Keratinocyte (primary cell): ENCODE measurements at regions not wholly inside any gene's neighbourhood (a gene's known extent, or its start where the extent isn't known, plus 50 kb on each side); places are given as distances from the start of the nearest gene placed in this dataset.

Source experiments
- DNase-seq: peaks from one replicate; pipeline ENCODE4 v3.0.0-alpha.2; 2011; ENCODE audit warnings: low read depth, missing footprints, low spot score
- FAIRE-seq: peaks from 2 replicates; lab custom pipeline; 2011; peaks lifted over from hg19 to GRCh38; lab: Jason Lieb, UNC
- H2AFZ ChIP-seq: 2 replicates; pipeline ENCODE4 v1.6.0; 2012; ENCODE audit warnings: low read length, control low read depth, inconsistent platforms; ENCODE audit not compliant: control insufficient read depth
- H3K27ac ChIP-seq: 2 replicates; pipeline ENCODE4 v1.5.1; 2011; ENCODE audit warnings: low read length; ENCODE audit not compliant: control insufficient read depth, insufficient read depth
- H3K27me3 ChIP-seq: 3 replicates; pipeline ENCODE4 v1.6.0; 2011; ENCODE audit warnings: low read length; ENCODE audit not compliant: control insufficient read depth, insufficient read depth; ENCODE audit errors: extremely low read depth
- H3K36me3 ChIP-seq, 2 experiments: 2 replicates in 1 of 2; 3 replicates in 1 of 2; pipeline ENCODE4 v1.5.1; 2011; ENCODE audit warnings: low read length in 2 of 2, mild to moderate bottlenecking in 1 of 2; ENCODE audit not compliant: control insufficient read depth in 2 of 2, insufficient read depth in 2 of 2; ENCODE audit errors: extremely low read depth in 1 of 2
- H3K4me1 ChIP-seq: 3 replicates; pipeline ENCODE4 v1.5.1; 2011; ENCODE audit warnings: low read length; ENCODE audit not compliant: control insufficient read depth, insufficient read depth; ENCODE audit errors: extremely low read depth
- H3K4me2 ChIP-seq: 3 replicates; pipeline ENCODE4 v1.6.0; 2011; ENCODE audit warnings: low read depth, low read length; ENCODE audit not compliant: control insufficient read depth, insufficient read depth; ENCODE audit errors: extremely low read depth
- H3K4me3 ChIP-seq, 3 experiments: fragments of 200-600 bp in 1 of 3; sonication (generic) in 1 of 3; 2 replicates in 2 of 3; 3 replicates in 1 of 3; pipeline ENCODE4 v1.5.1; 2011 to 2016; ENCODE audit warnings: low read length in 3 of 3, mild to moderate bottlenecking in 3 of 3, control low read depth in 2 of 3, inconsistent platforms in 1 of 3, low read depth in 1 of 3, mixed read lengths in 1 of 3, mixed run types in 1 of 3, moderate library complexity in 1 of 3; ENCODE audit not compliant: control insufficient read depth in 2 of 3, insufficient read depth in 2 of 3; ENCODE audit errors: extremely low read depth in 1 of 3
- H3K79me2 ChIP-seq: 2 replicates; pipeline ENCODE4 v1.6.0; 2012; ENCODE audit warnings: low read length; ENCODE audit not compliant: control insufficient read depth, insufficient read depth
- H3K9ac ChIP-seq: 3 replicates; pipeline ENCODE4 v1.6.0; 2011; ENCODE audit warnings: low read length; ENCODE audit not compliant: control insufficient read depth, insufficient read depth; ENCODE audit errors: extremely low read depth
- H3K9me1 ChIP-seq: 3 replicates; pipeline ENCODE4 v1.6.0; 2011; ENCODE audit warnings: low read length; ENCODE audit not compliant: control insufficient read depth, insufficient read depth; ENCODE audit errors: extremely low read depth
- H3K9me3 ChIP-seq: 2 replicates; pipeline ENCODE4 v1.5.1; 2012; ENCODE audit warnings: low read depth, low read length; ENCODE audit not compliant: control insufficient read depth
- H4K20me1 ChIP-seq: 3 replicates; pipeline ENCODE4 v1.6.0; 2011; ENCODE audit warnings: low read length; ENCODE audit not compliant: control insufficient read depth, insufficient read depth; ENCODE audit errors: extremely low read depth
- EZH2 ChIP-seq: IDR thresholded peaks from one replicate; pipeline ENCODE4 v1.6.1; 2012; ENCODE audit warnings: inconsistent platforms, mild to moderate bottlenecking, low read length, moderate library complexity
- dilution Hi-C: fragments of 300-500 bp; cut with MboI; formaldehyde crosslinking; loops from one replicate; pipeline ENCODE4 v1.7.0; 2020; ENCODE audit warnings: low sequenced_read_pairs; ENCODE audit not compliant: extremely low pct_ligation_motif_present
- TF ChIP-seq, protein P1 (sequence below), 3 experiments: IDR thresholded peaks in 1 of 3; conservative IDR thresholded peaks in 1 of 3; optimal IDR thresholded peaks in 1 of 3; 2 replicates in 2 of 3; 3 replicates in 1 of 3; pipeline versions ENCODE3 to v1.5.1; 2011; ENCODE audit warnings: low read length in 3 of 3, mild to moderate bottlenecking in 3 of 3, moderate library complexity in 2 of 3, control low read depth in 1 of 3, inconsistent platforms in 1 of 3; ENCODE audit not compliant: insufficient read depth in 2 of 3; ENCODE audit errors: extremely low read depth in 1 of 3

DNA sequence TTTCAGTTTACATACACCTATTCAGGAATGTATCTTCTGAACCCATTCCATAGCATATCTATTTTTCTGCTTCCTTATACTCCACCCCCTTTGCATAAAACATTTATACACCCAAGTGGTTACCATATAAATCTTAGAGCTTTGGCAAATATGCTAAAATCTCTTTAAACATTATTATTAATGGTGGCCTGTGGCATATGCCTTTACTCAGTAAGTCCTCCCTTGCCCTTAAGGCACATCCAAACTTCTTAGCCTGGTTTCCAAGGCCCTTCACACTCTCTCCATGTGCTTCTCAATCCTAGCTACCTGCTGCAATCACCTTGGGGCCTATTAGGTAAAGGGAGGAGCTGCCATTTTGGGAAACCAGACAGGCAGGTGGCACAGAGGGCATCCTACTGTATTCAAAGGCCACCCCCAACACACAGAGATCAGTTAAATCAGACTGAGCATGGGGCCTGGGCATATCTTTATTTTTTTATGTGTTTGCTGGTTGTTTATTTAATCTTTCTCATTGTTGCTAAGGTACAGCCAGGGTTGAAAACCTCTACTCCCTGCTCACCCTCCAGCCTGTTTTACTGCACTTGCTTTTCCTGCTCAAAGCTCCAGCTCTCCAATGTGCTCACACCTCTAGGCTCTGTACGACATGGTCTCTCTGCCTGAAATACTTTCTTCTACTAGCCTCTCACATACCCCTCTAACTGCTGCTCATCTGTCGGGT lies 242.8 kb upstream of the HNRNPA3 start:
- H3K27me3 ChIP-seq: no peaks in the 10 kb centered on the region
- H4K20me1 ChIP-seq: no peaks in the 10 kb centered on the region
- FAIRE-seq (no peak), DNase-seq (no peak)
- no peak overlapping the region for H2AFZ ChIP-seq
- H3K27ac ChIP-seq: no peak overlapping the region
- dilution Hi-C loops: no loop called here
- H3K79me2 ChIP-seq: no peaks in the 10 kb centered on the region
- no peaks in the 10 kb centered on the region for H3K9me3 ChIP-seq
- H3K36me3 ChIP-seq: no peaks in the 10 kb centered on the region
- H3K4me2 ChIP-seq: no peak overlapping the region
- no peaks in the 10 kb centered on the region for H3K9me1 ChIP-seq
- no peak overlapping the region for H3K9ac ChIP-seq
- no peak overlapping the region for H3K4me3 ChIP-seq
- no peaks in the 10 kb centered on the region for H3K4me1 ChIP-seq
- TF ChIP-seq EZH2: no peak
- TF ChIP-seq, protein P1, sequence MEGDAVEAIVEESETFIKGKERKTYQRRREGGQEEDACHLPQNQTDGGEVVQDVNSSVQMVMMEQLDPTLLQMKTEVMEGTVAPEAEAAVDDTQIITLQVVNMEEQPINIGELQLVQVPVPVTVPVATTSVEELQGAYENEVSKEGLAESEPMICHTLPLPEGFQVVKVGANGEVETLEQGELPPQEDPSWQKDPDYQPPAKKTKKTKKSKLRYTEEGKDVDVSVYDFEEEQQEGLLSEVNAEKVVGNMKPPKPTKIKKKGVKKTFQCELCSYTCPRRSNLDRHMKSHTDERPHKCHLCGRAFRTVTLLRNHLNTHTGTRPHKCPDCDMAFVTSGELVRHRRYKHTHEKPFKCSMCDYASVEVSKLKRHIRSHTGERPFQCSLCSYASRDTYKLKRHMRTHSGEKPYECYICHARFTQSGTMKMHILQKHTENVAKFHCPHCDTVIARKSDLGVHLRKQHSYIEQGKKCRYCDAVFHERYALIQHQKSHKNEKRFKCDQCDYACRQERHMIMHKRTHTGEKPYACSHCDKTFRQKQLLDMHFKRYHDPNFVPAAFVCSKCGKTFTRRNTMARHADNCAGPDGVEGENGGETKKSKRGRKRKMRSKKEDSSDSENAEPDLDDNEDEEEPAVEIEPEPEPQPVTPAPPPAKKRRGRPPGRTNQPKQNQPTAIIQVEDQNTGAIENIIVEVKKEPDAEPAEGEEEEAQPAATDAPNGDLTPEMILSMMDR (optimal IDR thresholded peaks at IDR 0.05 in 1 of 3, IDR thresholded peaks at IDR 0.05 in 1 of 3, conservative IDR thresholded peaks at IDR 0.05 in 1 of 3; ENCODE audit: extremely low read depth in 1 of 3, insufficient read depth in 2 of 3, low read length in 3 of 3): no peak

DNA sequence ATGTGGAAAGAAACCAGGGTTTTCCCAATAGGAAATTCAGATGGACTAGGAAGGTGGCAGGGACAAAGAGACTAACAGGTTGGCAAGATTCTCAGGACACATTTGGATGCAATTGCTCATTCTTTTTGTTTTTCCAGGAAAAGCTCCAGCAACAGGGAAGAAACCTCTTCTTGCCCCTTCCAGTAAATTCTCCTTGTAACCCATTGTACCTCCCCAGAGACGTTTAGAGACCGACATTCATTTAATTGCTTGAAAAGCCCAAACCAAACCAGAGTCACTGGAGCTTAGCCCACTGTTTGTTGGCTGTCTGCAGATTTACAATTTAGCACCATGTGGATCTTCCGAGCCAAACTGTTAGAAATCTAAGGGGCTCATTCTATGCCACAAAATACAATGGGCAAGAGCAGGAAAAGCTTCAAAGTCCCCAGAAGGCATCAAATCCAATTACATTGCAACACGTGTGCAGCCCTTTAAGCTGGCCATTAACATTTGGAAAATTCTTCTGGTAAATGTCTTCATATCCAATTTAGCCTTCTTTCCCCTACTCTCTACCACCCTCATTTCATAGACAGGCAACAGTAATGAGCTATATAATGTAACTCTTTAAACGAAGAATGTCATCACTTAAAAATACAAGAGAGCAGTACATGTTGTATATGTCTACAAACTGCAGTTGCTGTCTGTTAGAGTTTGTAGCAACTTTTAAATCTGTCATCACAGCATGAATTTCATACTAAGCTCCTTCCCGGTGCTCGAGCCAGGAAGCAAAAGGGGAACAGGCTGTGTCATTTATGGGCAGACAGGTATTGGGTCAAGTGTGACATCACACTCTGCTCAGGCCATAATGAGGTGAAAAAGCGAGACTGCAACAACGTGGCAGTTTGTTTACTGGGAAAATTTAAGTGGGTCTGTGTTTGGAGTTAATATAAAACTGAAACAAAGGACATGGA lies 235.6 kb upstream of the HNRNPA3 start:
- Histone ChIP-seq H3K27ac (no peak overlapping the region), H3K9me3 (no peaks in the 10 kb centered on the region), H3K9me1 (no peaks in the 10 kb centered on the region), H2AFZ (no peak overlapping the region), H3K4me2 (no peak overlapping the region), H3K36me3 (no peaks in the 10 kb centered on the region), H4K20me1 (no peaks in the 10 kb centered on the region), H3K4me1 (no peaks in the 10 kb centered on the region), H3K27me3 (no peaks in the 10 kb centered on the region), H3K79me2 (no peaks in the 10 kb centered on the region), H3K9ac (no peak overlapping the region), H3K4me3 (no peak overlapping the region)
- TF ChIP-seq, protein P1 (optimal IDR thresholded peaks at IDR 0.05 in 1 of 3, IDR thresholded peaks at IDR 0.05 in 1 of 3, conservative IDR thresholded peaks at IDR 0.05 in 1 of 3; ENCODE audit: extremely low read depth in 1 of 3, insufficient read depth in 2 of 3, low read length in 3 of 3): no peak
- TF ChIP-seq EZH2: no peak
- dilution Hi-C loops: no loop called here
- no peak for FAIRE-seq
- DNase-seq: no peak
